Epidermal melanocyte (primary cell): ENCODE measurements at regions not wholly inside any gene's neighbourhood (a gene's known extent, or its start where the extent isn't known, plus 50 kb on each side); places are given as distances from the start of the nearest gene placed in this dataset.
"Not testable (repeated sequence)": the region's sequence is repeated elsewhere in the genome, so short reads cannot be mapped to it uniquely, and the experiment has no call there.

Source experiments
- DNase-seq: peaks from one replicate; pipeline ENCODE4 v3.0.0; 2011; ENCODE audit warnings: low spot score; ENCODE audit not compliant: insufficient read length

DNA sequence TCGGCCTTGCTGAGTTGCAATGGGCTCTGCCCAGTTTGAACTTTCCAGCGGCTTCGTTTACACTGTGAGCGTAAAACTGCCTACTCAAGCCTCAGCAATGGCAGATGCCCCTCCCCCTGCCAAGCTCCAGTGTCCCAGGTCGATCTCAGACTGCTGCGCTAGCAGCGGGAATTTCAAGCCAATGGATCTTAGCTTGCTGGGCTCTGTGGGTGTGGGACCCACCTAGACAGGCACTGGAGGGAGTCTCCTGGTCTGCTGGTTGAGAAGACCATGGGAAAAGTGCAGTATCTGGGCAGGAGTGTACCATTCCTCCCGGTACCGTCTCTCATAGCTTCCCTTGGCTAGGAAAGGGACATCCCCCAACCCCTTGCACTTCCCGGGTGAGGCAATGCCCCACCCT lies 88.2 kb downstream of the KLHL28 start:
- no peak for DNase-seq

DNA sequence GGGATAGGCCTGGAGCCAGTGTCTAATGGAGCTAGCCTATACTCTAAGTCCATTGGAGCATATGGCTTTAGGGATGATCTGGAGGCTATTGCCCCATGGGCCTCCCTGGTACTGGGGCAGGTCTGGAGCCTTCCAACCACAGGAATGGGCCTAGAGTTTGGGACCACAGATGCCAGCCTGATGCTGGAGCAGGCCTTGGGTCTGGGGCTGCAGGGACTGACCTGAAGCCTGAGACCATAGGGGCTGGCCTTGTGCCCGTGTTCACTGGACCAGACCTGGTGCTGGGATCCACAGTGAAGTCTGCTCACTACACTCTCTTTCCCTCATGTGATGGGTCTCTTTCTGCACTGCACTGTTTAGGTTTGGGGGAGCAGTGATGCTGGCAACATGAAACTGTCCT lies 95.0 kb downstream of the KLHL28 start:
- no peak for DNase-seq

- DNase-seq, result no peak
Measured at GRCh38 chr14:44866322-44866721, 95.4 kb downstream of the KLHL28 start.

- no peak for DNase-seq
Measured at GRCh38 chr14:44863271-44863670, 98.5 kb downstream of the KLHL28 start.

DNA sequence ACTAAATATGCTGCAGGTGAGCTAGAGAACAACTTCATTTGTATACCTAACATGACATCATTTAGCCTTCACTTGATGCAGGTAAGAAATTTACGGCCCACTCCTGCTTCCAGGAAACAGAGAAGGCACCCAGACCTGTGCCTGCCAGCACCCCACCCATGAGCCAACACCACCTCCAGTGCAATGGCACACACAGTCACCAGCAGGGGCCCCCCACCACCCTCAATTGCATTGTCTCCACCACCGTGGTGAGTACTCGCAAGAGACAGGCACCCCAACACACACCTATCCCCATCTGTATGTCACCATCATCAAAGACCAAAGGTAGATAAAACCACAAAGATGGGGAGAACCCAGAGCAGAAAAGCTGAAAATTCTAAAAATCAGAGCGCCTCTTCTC lies 107.6 kb downstream of the KLHL28 start:
- DNase-seq, result no peak

- no peak for DNase-seq
Measured at GRCh38 chr14:44847526-44848309, 114.0 kb downstream of the KLHL28 start.

DNA sequence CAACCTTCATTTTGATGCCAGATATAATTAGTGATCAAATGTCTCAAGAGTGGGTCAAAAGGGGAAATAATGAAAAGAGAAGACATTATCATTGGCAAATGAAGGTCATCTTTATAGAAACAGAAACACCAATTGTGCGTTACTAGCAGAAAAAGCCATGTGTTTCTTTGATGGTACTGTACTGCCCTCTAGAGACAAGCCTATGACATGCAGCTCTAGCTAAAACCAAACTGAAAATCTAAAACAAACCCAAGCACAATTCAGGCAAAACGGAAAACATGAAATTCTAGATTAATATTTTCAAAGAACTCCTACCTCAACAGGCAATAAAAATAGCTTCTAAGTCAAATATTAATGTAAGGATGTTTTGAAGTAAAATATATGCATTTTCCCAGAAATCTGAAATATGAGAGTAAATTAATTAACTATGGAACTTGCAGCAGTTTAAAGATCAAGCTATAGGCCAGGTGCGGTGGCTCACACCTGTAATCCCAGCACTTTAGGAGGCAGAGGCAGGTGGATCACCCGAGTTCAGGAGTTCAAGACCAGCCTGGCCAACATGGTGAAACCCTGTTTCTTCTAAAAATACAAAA lies 115.4 kb downstream of the KLHL28 start:
- no peak for DNase-seq

DNA sequence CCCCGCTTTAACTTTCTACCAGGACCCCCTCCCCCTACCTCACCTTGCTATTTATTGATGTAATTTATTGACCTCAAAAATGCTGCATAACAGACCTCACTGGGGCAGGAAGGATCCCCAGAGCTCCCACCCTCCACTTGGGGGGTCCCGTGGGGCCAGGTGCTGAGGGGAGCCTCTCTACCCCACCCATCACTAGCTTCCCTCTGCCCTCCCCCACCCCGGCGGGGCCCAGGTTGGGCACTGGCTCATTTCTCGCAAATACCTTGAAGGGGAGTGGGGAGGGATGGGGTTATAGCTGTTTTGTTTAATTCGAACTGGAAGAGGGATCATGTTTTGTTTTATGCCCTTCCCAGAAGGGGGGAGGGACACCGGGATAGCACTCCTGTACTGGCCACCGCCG lies 125.8 kb downstream of the KLHL28 start:
- DNase-seq, result not testable (repeated sequence)

DNA sequence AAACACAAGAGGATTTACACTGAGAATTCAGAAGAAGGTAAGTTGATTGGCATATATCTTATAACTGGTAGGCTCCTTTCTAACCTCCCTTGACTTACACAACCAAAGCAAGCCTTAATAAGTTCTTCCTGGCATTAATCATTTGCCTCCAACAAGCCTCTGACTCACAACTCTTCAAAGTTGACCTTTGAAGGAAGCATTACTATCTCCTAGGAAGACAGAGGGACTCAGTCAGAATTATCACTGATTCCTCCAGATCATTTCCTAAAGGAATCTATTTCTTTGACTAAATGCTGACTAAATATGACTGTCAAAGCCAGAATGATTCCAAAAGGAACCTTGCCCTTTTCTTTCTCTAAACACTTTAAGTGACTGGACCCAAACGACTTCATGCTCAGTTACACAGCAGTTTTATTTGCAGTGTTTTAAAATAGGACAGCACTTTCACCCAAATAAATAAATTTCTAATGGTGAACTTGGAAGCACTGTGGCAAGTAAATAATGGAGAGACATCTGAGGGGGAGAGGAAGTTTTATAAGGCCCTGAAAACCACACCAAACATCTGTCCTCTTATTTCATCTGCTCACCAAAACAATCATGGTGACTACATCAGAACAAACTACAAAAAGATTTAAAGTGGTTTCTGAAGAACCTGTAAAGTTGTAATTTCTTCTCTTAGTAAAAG lies 128.2 kb downstream of the KLHL28 start:
- no peak for DNase-seq

GRCh38 chr14:44830371-44830770 lies 131.4 kb downstream of the KLHL28 start:
- DNase-seq, result no peak

DNA sequence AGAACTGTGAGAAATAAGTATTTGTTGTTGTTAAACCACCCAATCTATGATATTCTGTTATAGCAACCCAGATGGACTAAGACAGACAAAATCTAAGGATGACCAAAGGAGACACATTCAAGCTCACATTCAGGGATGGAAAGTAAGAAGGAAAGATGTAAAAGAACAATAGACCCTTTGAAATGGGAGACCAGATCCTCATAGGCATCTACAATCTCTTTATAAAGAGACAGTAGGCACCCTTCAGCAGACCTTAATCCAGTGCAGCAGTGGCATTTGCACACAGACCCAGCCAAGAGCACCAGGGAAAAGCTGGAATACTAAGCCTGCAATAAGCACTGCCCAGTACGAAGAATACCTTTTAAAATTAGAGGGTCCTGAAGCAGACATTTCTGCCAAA lies 132.7 kb downstream of the KLHL28 start:
- DNase-seq, result no peak

- no peak for DNase-seq
Measured at GRCh38 chr14:44828023-44828422, 133.7 kb downstream of the KLHL28 start.

- no peak for DNase-seq
Measured at GRCh38 chr14:44820230-44820964, 141.3 kb downstream of the KLHL28 start.

DNA sequence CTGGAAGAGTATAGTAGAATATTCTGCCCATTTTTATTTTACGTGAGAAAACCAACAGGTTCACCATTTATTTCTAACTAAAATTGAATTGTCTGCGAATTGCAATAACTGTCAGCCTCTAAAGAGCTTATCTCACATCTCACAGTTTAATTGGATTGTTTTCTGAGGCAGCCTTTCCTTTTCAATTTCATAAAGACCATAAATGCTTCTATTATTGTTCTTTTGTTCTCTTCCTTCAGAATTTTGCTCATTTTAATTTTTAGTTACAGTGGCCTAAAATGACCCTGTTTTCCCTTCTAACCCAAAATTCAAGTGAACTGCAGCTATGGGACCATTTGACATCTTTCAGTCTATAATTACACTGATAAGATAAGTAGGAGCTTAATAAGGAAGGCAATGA lies 147.6 kb downstream of the KLHL28 start:
- DNase-seq, result no peak

- DNase-seq, result no peak
Measured at GRCh38 chr14:44812672-44813071, 149.1 kb downstream of the KLHL28 start.

GRCh38 chr14:44804391-44804790 lies 157.4 kb downstream of the KLHL28 start:
- DNase-seq, result no peak

DNA sequence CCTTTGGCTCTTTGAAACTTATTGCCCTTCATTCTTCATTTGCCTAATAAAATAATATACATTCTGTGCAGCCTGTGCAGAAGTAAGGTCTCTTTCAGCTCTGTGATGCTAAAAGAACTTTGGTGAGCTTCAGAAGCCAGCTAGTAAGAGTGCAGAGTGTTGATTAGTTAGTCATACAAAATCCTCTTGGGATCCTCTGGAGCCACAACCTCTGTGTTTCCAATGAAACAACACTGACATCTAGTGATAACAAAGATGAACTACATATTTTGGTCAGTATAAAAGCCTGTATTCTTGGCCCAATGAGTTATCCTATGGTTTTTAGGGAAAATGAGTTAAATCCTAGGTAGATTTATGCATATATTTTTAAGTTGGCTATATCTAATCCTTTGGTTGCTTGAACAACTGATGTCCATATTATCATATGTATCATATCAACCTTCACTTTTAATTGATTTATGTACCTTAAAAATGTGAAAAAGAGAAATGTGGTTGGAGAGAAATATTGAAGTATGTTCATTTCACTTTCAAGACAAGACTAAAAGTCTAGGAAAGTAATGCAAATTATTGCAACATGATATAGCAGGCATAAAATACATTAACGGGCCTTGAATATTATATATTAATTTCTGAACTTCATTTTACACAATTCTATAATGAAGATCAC lies 158.4 kb downstream of the KLHL28 start:
- peak; percentile 53 for DNase-seq

DNA sequence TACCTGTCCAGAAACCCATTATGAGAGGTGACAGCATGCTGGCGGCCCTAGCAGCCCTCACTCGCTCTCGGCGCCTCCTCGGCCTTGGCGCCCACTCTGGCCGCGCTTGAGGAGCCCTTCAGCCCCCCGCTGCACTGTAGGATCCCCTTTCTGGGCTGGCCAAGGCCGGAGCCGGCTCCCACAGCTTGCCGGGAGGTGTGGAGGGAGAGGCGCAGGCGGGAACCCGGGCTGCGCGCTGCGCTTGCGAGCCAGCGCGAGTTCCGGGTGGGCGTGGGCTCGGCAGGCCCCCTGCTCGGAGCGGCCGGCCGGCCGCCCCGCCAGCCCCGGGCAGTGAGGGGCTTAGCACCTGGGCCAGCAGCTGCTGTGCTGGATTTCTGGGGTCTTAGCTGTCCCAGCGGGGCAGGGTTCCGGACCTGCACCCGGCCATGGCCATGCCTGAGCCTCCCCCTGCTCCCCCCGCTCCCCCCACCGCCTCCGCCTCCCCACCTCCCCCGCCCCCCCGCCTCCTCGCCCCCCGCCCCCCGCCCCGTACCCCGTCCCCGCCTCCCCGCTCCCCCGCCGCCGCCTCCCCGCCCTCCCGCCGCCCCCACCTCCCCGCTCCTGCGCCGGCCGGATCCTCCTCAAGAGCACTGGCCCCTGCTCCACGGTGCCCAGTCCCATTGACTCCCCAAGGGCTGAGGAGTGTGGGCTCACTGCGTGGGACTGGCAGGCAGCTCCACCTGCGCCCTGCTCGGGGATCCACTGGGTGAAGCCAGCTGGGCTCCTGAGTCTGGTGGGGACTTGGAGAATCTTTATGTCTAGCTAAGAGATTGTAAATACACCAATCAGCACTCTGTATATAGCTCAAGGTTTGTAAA lies 163.1 kb downstream of the KLHL28 start:
- no peak for DNase-seq

GRCh38 chr14:44795725-44796124 lies 166.0 kb downstream of the KLHL28 start:
- DNase-seq, result no peak

DNA sequence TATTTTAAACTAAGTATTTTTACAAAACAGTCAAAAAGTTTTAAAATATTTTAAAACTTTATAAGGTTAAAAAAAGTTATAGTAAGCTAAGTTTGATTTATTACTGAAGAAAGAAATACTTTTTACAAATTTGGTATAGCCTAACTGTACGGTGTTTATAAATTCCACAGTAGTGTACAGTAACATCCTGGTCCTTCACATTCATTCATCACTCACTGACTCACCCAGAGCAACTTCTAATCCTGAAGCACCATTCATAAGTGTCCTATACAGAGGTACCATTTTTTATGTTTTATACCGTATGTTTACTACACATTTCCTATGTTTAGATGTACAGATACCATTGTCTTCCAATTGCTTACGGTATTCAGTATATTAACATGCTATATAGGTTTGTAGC lies 170.0 kb downstream of the KLHL28 start:
- DNase-seq, result no peak
